ENCODE measurements at regions not wholly inside any gene's neighbourhood (a gene's known extent, or its start where the extent isn't known, plus 50 kb on each side); places are given as distances from the start of the nearest gene placed in this dataset.

GRCh38 chr9:19901586-19901985 is 112.7 kb upstream of the SLC24A2 start:
- TF ChIP-seq YY1 (IDR thresholded peaks at IDR 0.05; ENCODE audit: insufficient read depth, insufficient read length): no peak
- TF ChIP-seq SUZ12 (IDR thresholded peaks at IDR 0.05; ENCODE audit: extremely low read depth, insufficient read depth, insufficient read length): no peak
- TF ChIP-seq ZNF274 (IDR thresholded peaks at IDR 0.05; ENCODE audit: low read depth, low read length): no peak
